Left kidney (tissue), 1 donor: ENCODE measurements at regions not wholly inside any gene's neighbourhood (a gene's known extent, or its start where the extent isn't known, plus 50 kb on each side); places are given as distances from the start of the nearest gene placed in this dataset.
"Not testable (repeated sequence)": the region's sequence is repeated elsewhere in the genome, so short reads cannot be mapped to it uniquely, and the experiment has no call there.

Source experiments
- DNase-seq: peaks from one replicate; pipeline ENCODE4 v3.0.0-alpha.2; 2013

GRCh38 chr12:131357185-131357747 is 353.6 kb upstream of the SFSWAP start:
- DNase-seq: no peak

- DNase-seq: no peak
Observed at GRCh38 chr12:131357920-131358319, 353.0 kb upstream of the SFSWAP start.

- no peak for DNase-seq
Observed at GRCh38 chr12:131362291-131363211, 348.3 kb upstream of the SFSWAP start.

GRCh38 chr12:131363393-131363792 is 347.5 kb upstream of the SFSWAP start:
- DNase-seq: no peak

GRCh38 chr12:131363841-131364495 is 346.9 kb upstream of the SFSWAP start:
- DNase-seq: no peak

GRCh38 chr12:131364903-131365820 is 345.7 kb upstream of the SFSWAP start:
- no peak for DNase-seq

GRCh38 chr12:131365821-131366260 is 345.0 kb upstream of the SFSWAP start:
- peak; percentile 56 for DNase-seq

- DNase-seq: no peak
Observed at GRCh38 chr12:131366261-131366871, 344.5 kb upstream of the SFSWAP start.

- DNase-seq: not testable (repeated sequence)
Observed at GRCh38 chr12:131367067-131367982, 343.6 kb upstream of the SFSWAP start.

GRCh38 chr12:131367983-131368667 is 342.8 kb upstream of the SFSWAP start:
- no peak for DNase-seq

- DNase-seq: no peak
Observed at GRCh38 chr12:131368668-131369071, 342.2 kb upstream of the SFSWAP start.

- no peak for DNase-seq
Observed at GRCh38 chr12:131369094-131369845, 341.6 kb upstream of the SFSWAP start.

- DNase-seq: no peak
Observed at GRCh38 chr12:131370321-131370720, 340.6 kb upstream of the SFSWAP start.

- DNase-seq: no peak
Observed at GRCh38 chr12:131370791-131371347, 340.0 kb upstream of the SFSWAP start.

- no peak for DNase-seq
Observed at GRCh38 chr12:131371401-131372170, 339.3 kb upstream of the SFSWAP start.

GRCh38 chr12:131372171-131372475 is 338.8 kb upstream of the SFSWAP start:
- DNase-seq: no peak

GRCh38 chr12:131372706-131373195 is 338.1 kb upstream of the SFSWAP start:
- no peak for DNase-seq
